Occipital lobe (tissue), 1 donor: ENCODE measurements at regions not wholly inside any gene's neighbourhood (a gene's known extent, or its start where the extent isn't known, plus 50 kb on each side); places are given as distances from the start of the nearest gene placed in this dataset.
"Not testable (repeated sequence)": the region's sequence is repeated elsewhere in the genome, so short reads cannot be mapped to it uniquely, and the experiment has no call there.

Experiments
- DNase-seq: peaks from one replicate; lab custom pipeline; 2025; lab: John Stamatoyannopoulos, UW

DNA sequence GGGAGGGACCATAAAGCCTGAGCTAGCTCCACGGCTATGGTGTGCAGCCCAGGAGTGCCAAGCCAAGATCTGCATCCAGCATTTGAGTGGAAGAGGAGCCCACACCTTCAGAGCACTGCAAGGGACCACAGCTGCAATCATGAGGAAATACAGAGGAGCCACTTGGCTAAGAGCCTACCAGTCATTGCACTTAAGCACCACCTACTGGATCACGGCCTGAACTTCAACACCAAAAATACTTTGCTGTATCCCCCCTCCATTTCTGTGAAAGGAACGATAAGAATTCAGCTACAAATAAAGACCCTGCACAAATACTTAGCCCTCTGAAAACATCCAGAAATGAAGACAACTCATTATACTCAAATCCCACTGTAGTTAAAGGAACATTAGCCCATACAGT, 545.3 kb downstream of the TSN start:
- no peak for DNase-seq

- DNase-seq: no peak
Measured at GRCh38 chr2:122307763-122308162, 552.3 kb downstream of the TSN start.

- no peak for DNase-seq
Measured at GRCh38 chr2:122315306-122315705, 559.9 kb downstream of the TSN start.

- DNase-seq: no peak
Measured at GRCh38 chr2:122319539-122320132, 564.2 kb downstream of the TSN start.

DNA sequence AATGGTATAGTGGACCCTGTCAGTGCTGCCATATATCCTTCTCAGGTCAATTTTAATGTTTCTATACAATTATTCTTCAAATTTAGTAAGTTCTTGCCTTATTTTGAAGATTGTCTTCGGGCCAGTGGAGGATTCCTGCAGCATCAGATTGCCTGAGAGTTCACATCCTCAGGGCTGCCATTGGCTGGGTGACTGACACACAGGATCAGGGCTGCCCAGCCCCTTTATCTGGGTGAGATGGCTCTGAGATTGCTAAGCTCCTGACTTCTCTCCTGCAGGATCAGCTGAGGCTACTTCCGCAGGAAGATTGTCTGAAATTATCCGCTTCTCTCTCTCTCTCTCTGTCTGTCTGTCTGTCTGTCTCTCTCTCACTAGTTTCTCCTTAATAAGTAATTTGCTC, 567.4 kb downstream of the TSN start:
- no peak for DNase-seq

- DNase-seq: no peak
Measured at GRCh38 chr2:122323927-122324326, 568.5 kb downstream of the TSN start.

GRCh38 chr2:122326471-122326870, 571.0 kb downstream of the TSN start:
- no peak for DNase-seq

- DNase-seq: no peak
Measured at GRCh38 chr2:122328816-122329215, 573.4 kb downstream of the TSN start.

DNA sequence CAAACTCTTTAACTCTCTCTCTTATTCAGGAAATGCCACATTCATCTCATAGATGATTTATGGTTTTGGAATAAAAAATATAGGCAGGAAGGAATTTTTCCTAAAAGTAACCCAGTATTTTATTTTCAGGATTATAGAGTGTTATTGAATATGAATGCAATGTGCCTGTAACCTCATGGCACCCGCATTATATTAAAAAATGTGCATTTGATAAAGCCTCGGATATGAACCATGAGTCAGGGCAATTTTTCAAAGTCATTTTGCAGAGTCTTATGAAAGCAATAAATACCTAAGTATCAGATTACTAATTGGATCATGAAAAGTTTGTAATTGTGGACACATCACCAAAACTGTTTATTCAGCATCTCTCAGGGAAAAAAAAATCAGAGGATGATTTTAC, 573.8 kb downstream of the TSN start:
- DNase-seq: no peak

GRCh38 chr2:122333932-122334331, 578.5 kb downstream of the TSN start:
- no peak for DNase-seq

DNA sequence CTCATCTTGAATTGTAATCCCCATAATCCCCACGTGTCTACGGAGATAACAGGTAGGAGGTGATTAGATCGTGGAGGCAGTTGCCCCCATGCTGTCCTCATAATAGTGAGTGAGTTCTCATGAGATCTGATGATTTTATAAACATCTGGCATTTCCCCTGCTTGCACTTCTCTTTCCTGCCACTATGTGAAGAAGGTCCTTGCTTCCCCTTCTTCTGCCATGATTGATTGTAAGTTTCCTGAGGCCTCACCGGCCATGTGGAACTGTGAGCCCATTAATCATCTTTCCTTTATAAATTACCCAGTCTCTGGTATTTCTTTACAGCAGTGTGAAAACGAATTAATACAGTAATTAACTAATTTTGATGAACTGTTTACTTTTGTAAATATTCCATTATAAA, 582.5 kb downstream of the TSN start:
- no peak for DNase-seq

DNA sequence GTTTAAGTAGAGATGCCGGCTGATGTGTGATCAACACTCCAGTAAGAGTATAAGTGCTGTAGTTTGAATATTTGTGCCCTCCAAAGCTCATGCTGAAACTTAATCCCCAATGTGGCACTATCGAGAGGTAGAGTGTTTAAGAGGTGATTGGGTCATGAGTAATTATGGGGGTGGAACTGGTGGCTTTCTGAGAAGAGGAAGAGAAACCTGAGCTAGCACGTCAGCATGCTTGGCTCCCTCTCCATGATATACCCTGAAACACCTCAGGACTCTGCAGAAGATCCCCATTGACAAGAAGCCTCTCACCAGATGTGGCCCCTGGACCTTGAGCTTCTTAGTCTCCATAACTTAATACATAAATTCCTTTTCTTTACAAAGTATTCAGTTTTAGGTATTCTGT, 584.8 kb downstream of the TSN start:
- no peak for DNase-seq

DNA sequence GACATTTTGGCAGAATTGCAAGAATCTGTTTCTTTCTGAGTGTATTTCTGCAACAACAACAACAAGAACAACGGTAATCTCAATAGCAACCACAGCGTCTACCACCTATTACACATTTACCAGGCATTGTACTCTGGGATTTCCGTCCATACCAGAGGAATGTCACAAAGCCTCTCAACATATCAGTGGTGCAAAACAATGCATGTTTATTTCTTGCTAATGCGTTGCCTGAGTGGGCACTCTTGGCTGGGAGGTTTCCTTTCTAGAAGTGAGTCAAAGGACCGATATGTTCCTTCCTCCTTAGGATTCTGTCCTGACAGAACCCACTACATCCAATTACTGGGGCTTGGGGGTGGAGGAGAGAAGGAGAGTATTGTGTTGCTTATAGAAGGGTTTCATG, 585.6 kb downstream of the TSN start:
- no peak for DNase-seq

DNA sequence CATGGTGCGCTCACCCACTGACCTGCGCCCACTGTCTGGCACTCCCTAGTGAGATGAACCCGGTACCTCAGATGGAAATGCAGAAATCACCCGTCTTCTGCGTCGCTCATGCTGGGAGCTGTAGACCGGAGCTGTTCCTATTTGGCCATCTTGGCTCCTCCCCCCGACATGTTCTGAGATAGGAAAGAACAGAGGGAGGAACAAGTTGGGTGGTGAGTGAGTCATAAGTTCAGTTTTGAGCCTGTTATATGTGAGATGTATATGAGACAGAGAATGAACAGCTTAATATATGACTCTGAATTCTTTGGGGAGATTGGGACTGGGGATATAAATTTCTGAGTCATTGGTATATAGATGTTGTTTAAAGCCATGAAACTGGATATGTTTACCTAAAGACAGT, 596.7 kb downstream of the TSN start:
- DNase-seq: not testable (repeated sequence)

- no peak for DNase-seq
Measured at GRCh38 chr2:122357998-122358397, 602.5 kb downstream of the TSN start.

DNA sequence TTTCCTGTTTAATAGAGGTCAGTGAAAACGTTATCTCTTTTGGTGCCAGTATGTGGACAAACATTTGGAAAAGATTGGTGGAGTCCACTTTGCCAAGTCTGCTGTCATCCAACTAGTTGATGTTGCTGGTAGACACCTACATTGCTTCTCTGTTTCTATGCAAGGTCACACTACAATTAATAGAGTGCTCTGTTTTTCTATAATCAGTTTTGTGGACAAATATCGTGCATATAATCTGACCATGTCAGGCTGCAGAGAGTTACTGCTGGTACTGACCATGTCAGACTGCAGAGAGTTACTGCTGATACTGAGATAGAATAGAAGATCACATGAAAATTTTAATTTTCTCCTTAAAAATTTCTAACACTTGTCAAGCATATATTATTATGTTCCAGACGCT, 603.3 kb downstream of the TSN start:
- no peak for DNase-seq

DNA sequence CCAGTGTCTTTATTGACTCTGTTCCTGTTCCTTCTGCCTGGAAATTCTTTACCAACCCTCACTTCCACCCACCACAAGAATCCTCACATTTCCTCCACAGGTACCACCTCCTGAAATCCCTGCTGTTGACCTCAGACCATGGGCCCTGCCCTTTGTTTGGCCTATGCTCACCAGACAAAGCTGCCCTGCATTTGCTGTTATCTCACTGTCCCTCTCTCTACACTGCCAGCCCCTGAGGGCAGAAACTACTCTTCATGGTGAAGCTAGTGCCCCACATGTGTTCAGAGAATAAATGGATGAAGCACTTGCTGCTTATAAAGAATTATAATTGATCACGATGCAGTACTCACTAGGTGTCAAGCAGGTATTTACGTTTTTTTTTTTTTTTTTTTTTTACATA, 608.4 kb downstream of the TSN start:
- no peak for DNase-seq

GRCh38 chr2:122366427-122366826, 611.0 kb downstream of the TSN start:
- DNase-seq: no peak

- no peak for DNase-seq
Measured at GRCh38 chr2:122366969-122367645, 611.7 kb downstream of the TSN start.

DNA sequence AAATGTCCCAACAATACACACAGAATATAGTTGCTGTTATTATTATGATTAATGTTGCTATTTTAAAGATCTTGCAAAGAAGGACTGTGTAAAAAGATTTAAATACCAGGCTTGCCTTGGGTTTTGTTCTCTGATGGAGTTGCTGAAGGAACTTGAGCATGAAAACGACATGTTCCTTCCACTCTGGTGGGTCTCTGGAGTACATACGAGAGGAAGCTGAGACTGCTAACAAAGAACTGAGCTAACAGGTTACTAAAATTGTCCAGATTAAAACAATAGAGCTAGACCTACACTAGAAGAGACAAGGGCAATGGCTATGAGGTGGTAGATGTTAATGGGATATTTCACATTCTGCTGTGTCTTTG, 612.2 kb downstream of the TSN start:
- DNase-seq: no peak

- DNase-seq: no peak
Measured at GRCh38 chr2:122368576-122369243, 613.3 kb downstream of the TSN start.

DNA sequence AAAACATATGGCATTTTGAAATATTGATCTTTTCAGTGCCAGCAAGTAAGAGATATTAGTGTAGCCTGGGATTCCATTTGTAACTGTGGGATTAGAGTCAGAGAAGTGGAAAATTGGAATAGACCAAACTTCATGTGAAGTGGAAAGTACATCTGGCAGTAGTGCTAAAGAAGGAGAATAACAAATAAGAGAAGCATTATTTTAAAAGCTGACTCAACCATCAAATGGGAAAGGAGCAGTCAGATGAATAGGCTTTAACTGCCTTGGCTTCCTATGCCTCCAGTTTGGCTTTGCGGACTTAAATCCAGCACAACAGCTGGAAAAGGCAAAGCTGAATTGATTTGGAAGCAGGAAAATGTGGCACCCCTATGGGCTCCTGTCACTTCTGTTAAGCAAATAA, 623.1 kb downstream of the TSN start:
- no peak for DNase-seq

- DNase-seq: no peak
Measured at GRCh38 chr2:122384768-122385333, 629.4 kb downstream of the TSN start.
